Stimulated activated CD8-positive, alpha-beta memory T cell treated with anti-CD3 and anti-CD28 coated beads, Interleukin-4, amount 100 ng/mL, for 1 hour (primary cell): ENCODE measurements at regions not wholly inside any gene's neighbourhood (a gene's known extent, or its start where the extent isn't known, plus 50 kb on each side); places are given as distances from the start of the nearest gene placed in this dataset.

Experiments
- DNase-seq, 2 donors: peaks; one replicate each; pipeline ENCODE4 v3.0.0-alpha.2; 2020; ENCODE audit warnings: low read depth in 2 of 2, low spot score in 1 of 2

DNA sequence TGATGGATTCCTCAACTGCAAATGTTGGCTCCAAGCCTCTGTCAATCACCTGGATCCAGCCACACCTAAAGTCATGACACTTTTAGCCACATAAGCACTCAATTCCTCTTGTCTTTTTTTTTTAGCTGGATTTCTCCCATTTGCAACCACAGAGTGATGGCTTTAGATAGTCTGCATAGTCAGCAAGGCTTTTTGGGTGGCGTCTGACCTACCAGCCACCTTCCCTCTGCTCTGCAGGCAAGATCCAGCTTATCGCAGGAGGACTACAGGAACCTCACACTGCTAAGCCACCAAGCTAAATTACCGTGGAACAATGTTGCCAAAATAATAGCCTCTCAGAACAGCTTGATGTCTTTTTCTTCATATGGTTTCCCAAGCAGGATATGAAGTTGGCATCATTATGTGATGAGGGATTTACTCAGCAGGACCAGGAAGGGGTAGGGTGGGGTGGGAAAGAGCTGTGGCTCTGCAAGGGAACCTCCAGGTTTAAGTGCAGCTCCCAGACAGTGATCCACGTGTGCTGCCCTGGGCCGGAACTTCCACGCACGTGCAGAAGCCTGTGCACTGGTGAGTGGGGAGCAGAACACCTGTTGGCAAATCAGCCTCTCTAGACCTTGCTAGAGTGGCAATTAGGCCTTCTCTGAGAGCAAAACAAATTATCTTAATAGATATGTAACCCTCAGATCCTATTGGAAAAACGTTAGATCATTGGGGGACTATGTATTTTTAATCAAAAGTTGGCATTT is 170.6 kb upstream of the NCK2 start:
- DNase-seq, result no peak

GRCh38 chr2:105573490-105573889 is 171.2 kb upstream of the NCK2 start:
- DNase-seq, result no peak

- DNase-seq, result no peak
Measured at GRCh38 chr2:105571445-105571987, 172.7 kb upstream of the FHL2 start.

DNA sequence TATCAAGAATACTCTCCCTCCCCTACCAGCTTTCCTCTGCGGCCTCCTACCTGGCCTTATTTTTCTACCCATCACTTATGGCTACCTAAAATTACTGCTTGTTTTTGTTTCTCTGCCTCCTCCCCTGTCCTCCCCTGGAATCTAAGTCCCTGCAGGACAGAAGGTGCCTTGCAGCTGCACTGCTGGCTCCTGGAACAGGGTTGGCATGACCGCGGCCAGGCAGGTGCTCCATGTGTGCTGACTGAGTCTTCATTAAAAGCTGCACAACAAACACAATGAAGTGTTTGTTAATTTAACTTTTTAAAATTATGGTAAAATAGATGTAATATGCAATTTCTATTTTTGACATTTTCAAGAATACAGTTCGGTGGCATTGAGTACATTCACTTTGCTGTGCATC is 171.9 kb upstream of the FHL2 start:
- no peak for DNase-seq

DNA sequence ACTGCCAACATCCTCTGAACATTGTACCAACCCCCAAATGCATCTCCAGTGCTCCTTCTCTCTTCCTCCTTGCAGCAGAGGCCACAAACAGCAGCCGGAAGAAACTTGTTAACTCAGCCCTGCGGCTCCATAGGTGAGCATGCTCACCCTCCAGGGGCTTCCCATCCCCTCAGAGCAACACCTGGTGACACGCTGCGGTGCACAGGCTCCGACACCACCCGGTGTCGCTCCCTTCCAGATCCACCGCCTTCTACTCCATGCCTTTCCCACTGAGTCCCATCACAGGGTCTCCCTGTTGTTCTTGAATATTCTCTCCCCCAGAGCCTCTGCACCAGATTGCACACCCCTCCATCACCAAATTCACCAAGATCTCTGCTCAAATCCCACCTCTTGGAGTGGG is 171.5 kb upstream of the FHL2 start:
- DNase-seq, result no peak

DNA sequence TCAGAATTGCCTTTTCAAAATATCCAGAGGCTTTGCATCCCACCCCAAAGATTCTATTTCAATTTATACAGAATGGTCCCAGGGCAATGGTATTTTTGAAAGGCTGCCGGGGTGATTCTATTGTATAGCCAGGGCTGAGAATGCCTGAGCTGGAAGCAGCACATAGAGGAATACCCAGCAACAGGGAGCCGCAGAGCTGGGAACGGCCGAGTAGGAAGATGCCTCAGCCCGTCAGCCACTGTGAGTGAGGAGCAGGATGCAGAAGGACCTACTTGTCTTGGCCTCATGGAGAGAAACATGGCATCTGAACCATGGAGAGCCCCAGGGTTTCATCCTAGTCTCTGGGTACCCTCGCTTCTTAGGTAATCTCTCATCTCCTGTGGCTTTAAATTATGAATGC is 170.8 kb upstream of the FHL2 start:
- no peak for DNase-seq

- no peak for DNase-seq
Measured at GRCh38 chr2:105567996-105568494, 169.2 kb upstream of the FHL2 start.

DNA sequence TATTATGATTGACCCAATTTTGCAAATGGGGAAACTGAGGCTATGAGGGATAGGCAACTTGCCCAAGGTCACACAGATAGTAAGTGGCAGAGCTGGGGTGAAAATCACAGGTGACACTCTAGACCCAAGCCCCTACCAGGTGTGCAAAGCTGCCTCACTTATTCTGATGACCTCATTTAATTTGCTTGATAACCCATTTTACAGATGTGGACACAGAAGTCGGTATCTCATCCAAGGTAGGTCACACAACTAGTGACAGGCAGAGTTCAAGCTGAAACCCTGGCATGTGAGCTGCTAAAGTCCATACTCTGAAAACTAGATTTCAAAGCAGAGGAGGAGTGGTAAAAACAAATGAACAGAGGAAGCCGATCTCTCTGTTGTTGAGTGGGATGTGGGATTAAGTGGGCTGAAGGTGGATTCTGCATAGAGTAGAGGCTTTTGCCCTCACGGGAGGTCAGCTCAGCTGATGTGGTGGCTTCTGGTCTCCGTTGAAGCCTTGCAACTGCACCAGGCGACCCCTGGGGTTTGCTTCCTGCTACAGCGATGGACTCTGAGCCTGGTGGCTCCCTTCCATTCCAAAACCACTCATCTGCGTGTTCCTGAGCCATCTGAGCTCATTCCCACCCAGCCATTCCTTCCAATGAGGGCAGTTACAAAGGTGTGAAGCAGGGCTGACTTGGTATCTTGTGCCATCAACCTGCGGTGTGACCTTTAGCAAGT is 164.3 kb upstream of the FHL2 start:
- DNase-seq, result no peak

DNA sequence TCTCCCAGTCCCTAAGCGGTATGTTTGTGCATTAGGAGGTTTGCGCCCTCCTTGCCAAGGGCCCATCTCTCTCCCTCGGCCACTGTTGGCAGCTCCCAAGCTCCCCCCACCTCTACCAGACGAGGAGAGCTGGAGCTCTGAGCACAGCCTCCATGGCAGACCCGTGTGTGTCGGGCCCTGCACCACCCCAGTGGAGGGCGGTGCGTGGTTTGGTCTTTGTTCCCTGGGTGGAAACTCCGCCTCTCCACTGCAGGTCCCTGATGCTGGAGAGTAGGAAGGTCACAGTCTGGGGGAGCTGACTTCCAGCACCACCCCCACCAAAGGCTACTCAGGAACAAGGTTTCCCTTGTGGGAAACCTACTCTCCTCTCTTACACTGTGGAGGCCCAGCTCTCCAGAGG is 162.6 kb upstream of the FHL2 start:
- no peak for DNase-seq

DNA sequence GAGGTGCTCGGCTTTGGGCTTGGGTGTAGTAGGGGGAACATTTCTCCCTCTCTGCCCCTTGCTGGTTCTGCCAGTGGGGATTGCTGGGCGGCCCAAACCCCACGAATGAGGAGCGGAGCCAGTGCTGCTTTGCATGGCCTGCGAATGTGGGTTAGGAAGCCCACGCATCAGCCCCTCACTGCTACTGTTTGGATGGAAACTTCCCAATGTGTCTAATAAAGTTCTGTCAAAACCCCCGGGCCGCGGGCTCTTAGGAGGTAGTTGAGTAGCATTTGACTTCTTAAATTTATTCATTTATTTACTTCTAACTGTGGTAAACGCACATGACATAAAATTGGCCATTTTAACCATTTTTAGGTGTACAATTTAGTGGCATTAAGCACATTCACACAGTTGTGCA is 161.3 kb upstream of the FHL2 start:
- no peak for DNase-seq

DNA sequence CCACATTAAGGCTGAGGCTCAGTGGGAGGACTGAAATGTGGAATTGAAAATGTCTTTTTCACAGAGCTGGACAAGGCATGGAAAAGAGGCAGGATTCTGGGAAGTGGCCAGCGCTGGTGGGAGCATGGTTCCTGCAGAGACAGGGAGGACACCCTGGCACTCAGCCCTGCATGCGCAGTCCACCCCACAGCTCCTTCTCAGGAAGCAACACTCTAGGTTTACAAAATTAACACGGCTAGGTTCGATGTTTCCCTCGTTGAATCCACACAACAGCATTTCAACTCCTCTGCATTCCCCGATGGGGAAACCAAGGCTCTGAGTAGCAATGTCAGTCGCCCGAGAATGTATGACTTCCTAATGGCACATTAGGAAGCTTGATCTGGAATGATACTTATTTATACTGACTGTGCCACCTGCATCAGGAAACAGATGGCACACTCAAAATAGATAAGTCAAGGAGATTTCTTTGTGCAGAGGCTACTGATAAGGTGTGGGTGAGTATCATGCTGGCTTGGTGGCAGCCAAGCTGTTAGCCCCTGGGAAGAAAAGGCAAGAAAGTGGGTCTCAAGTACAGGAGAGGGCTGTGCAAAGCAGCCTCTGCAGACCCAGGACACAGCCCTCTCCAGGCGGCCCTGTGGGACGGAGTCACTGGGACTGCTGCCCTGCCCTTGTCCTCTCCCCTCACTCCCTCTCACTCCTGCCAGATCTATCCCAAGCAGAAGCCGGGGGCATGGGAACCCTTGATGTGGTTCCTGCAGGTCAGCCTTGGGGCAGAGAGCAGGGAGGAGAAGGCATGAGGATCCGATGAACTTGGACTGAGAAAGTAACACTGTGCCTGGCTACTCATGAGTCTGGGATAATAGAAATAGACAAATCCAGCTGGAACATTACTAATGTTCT is 158.4 kb upstream of the FHL2 start:
- DNase-seq, result no peak

GRCh38 chr2:105556366-105556765 is 157.5 kb upstream of the FHL2 start:
- DNase-seq, result no peak

DNA sequence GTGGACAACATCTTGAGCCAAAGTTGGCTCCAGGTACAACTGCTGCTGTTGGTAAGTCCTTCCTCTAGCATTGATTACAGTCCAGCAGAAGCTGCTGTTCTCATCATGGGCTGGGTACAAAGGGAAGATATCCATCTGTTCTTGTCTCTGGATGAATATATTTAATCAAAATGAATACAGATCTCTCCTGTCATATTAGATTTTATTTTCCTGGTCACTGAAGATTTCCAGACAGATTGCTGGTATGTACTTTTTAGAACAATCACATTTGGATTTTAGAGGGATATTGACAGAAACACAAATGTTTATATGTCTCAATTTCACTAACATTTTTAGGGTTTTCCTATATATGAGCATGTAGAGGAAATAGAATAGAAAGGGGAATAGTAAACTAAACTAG is 155.4 kb upstream of the FHL2 start:
- DNase-seq, result no peak

- DNase-seq, result no peak
Measured at GRCh38 chr2:105553538-105554196, 154.8 kb upstream of the FHL2 start.

DNA sequence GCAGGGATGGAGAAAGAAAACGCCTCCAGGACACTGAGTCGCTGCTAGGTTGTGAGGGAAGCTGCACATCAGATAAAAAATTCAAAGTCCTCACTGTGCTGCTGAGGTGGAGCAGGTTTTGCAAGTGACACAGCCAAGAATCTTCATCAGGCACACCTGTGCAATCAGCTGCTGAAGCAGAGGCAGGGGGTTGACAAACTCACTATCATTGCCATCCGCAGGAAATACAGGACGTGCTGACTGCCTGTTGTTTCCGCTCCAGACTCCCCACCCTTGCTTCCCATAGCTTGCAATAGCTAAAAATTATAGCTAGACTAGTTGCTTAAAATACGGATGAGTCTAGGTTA is 147.8 kb upstream of the FHL2 start:
- DNase-seq, result no peak

DNA sequence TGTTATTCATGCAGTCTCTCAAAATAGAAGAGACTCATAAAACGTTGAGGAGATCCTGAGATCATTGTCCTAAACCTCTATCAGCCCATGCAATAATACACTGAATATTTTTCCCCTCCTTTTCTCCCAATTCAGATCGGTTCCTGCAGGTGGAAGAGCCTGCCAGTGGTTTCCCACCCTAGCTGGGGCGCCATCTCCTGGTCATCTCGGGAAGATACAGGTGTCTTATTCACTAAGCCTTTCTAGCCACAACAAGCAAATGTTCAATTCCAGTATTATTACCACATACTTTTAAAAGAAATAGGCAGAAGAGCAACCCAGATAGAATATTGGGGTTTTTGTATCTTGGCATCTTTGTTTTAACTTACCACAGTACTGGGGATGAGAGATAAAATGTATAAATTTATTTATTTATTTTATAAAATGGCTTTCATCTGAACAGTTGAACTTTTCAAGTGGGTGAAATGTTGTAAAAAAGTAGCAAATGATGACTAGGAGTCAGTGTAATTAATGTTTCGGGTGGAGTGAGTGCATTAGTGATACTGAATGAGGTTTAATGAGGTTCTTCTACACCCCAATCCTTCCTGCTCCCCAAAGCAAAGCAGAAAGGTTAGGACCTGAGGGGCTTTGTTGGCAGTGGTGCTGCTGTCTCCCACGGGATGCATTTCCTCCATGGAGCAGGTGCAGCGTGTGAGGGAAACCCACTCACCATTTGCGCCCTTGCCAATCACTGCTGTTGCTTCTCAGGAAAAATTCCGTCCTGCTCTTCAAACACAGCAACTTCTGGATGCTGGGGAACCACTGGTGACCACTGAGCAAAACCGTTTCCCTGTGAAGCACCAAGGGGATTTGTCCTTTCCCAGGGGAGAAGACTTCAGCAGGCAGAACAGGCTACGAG is 147.1 kb upstream of the FHL2 start:
- peak; percentile 19 to 33 for DNase-seq

DNA sequence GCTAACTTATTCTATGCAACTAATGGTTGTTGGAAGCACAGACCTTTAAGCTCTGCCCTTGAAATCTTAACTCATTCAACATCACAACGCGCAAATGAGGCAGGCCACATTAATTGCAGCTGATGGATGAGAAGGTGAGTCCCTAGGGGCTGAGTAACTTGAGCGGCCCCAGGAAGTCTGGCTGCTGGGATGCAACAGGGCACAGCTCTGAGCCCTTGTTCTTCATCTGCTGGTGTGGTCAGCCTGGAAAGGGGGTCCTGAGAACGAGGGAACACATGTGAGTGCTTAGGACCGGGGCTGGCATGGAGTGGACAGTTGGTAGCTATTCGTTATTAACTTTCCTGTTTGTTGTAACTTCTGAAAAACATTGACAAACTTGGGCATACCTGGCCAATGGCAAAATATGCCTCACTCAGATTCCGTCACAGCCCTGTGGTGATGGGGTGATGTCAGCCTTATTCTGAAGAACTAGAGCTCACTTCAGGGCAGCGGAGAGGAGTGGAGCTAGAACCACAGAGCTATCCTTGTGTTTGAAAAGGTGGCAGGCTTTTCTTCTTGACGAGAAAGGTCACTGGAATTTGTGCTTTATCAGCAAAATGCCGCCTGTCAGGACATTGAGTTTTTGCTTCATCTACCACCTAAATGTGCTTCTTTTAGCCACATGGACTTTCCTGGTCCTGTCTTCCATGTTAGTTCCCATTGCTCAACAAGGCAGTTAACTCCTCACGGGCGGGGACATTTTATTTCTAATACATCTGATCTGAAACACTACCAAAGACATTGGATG is 145.9 kb upstream of the FHL2 start:
- DNase-seq, result no peak

- no peak for DNase-seq
Measured at GRCh38 chr2:105541189-105542050, 142.6 kb upstream of the FHL2 start.
